NB4 (cell line): ENCODE measurements at regions not wholly inside any gene's neighbourhood (a gene's known extent, or its start where the extent isn't known, plus 50 kb on each side); places are given as distances from the start of the nearest gene placed in this dataset.

Source experiments
- CTCF ChIP-seq: IDR thresholded peaks from one replicate; pipeline ENCODE4 v1.5.1; 2012; ENCODE audit warnings: low read depth, low read length
- MAX ChIP-seq: IDR thresholded peaks from 2 replicates; pipeline ENCODE4 v1.6.1; 2011; ENCODE audit warnings: low read depth, low read length
- MYC ChIP-seq: IDR thresholded peaks from 2 replicates; pipeline ENCODE4 v1.6.1; 2011; ENCODE audit warnings: low read depth, low read length
- POLR2A ChIP-seq: IDR thresholded peaks from 2 replicates; pipeline ENCODE4 v1.6.1; 2011; ENCODE audit warnings: mild to moderate bottlenecking; ENCODE audit not compliant: insufficient read length; ENCODE audit errors: extremely low read depth

- TF ChIP-seq CTCF (no peak), POLR2A (no peak), MYC (no peak), MAX (no peak)
Measured at GRCh38 chr16:52052818-52053217, 494.1 kb downstream of the TOX3 start.
